Neural progenitor cell (in vitro differentiated cells): ENCODE measurements at regions not wholly inside any gene's neighbourhood (a gene's known extent, or its start where the extent isn't known, plus 50 kb on each side); places are given as distances from the start of the nearest gene placed in this dataset.
A peak's percentile ranks its signal among the peaks of the same experiment; 100 is the strongest.

ENCODE experiments used
- DNase-seq: peaks from one replicate; pipeline ENCODE4 v3.0.0-alpha.2; 2016; ENCODE audit warnings: low spot score
- H2AFZ ChIP-seq: fragments of 200-600 bp; sonication (generic); replicated peaks from 2 replicates; pipeline ENCODE4 v1.6.1; 2016; ENCODE audit warnings: antibody characterized with exemption
- H3F3A ChIP-seq: fragments of 200-600 bp; sonication (generic); 2 replicates; pipeline ENCODE4 v1.6.1; 2016; ENCODE audit warnings: antibody characterized with exemption, low read depth
- H3K27ac ChIP-seq: fragments of 200-600 bp; sonication (generic); 2 replicates; pipeline ENCODE4 v1.5.1; 2016; ENCODE audit warnings: mild to moderate bottlenecking
- H3K27me3 ChIP-seq: fragments of 200-600 bp; sonication (generic); 2 replicates; pipeline ENCODE4 v1.6.1; 2016; ENCODE audit warnings: mild to moderate bottlenecking, moderate library complexity
- H3K36me3 ChIP-seq: fragments of 200-600 bp; sonication (generic); 2 replicates; pipeline ENCODE4 v1.5.1; 2016
- H3K4me1 ChIP-seq: fragments of 200-600 bp; sonication (generic); 2 replicates; pipeline ENCODE4 v1.6.1; 2016; ENCODE audit warnings: mixed run types
- H3K4me2 ChIP-seq: fragments of 200-600 bp; sonication (generic); 2 replicates; pipeline ENCODE4 v1.6.1; 2016
- H3K4me3 ChIP-seq: fragments of 200-600 bp; sonication (generic); 2 replicates; pipeline ENCODE4 v1.5.1; 2016
- H3K79me2 ChIP-seq: fragments of 200-600 bp; sonication (generic); 2 replicates; pipeline ENCODE4 v1.6.1; 2016; ENCODE audit warnings: low read depth
- H3K9ac ChIP-seq: fragments of 200-600 bp; sonication (generic); 2 replicates; pipeline ENCODE4 v1.6.1; 2016
- H3K9me3 ChIP-seq: fragments of 200-600 bp; sonication (generic); 2 replicates; pipeline ENCODE4 v1.5.1; 2016; ENCODE audit warnings: low read depth
- H4K20me1 ChIP-seq: fragments of 200-600 bp; sonication (generic); 2 replicates; pipeline ENCODE4 v1.6.1; 2016; ENCODE audit warnings: low read depth
- H3K27ac Mint-ChIP-seq: 3 replicates; pipeline ENCODE4 v1.8.0; 2021; ENCODE audit warnings: mixed read lengths
- H3K27me3 Mint-ChIP-seq: 2 replicates; pipeline ENCODE4 v1.8.0; 2022; ENCODE audit warnings: low read depth, mild to moderate bottlenecking, inconsistent platforms, moderate library complexity, mixed read lengths; ENCODE audit not compliant: insufficient read depth
- H3K36me3 Mint-ChIP-seq: 3 replicates; pipeline ENCODE4 v1.8.0; 2021; ENCODE audit warnings: mixed read lengths
- H3K4me1 Mint-ChIP-seq: 3 replicates; pipeline ENCODE4 v1.8.0; 2021; ENCODE audit warnings: mixed read lengths
- H3K4me3 Mint-ChIP-seq: 3 replicates; pipeline ENCODE4 v1.8.0; 2021; ENCODE audit warnings: mild to moderate bottlenecking, moderate library complexity, mixed read lengths
- H3K9me3 Mint-ChIP-seq: 3 replicates; pipeline ENCODE4 v1.8.0; 2020; ENCODE audit warnings: mixed read lengths
- EZH2 ChIP-seq: fragments of 200-600 bp; sonication (generic); IDR thresholded peaks from 2 replicates; pipeline ENCODE4 v1.6.1; 2017; ENCODE audit warnings: antibody characterized with exemption, mild to moderate bottlenecking, moderate library complexity
- EZH2phosphoT487 ChIP-seq: fragments of 200-600 bp; sonication (generic); IDR thresholded peaks from 2 replicates; pipeline ENCODE4 v1.6.1; 2017; ENCODE audit warnings: antibody characterized with exemption
- TF ChIP-seq, protein P1 (sequence below): fragments of 200-600 bp; sonication (generic); IDR thresholded peaks from 2 replicates; pipeline ENCODE4 v1.5.1; 2017; ENCODE audit warnings: antibody characterized with exemption, mild to moderate bottlenecking

DNA sequence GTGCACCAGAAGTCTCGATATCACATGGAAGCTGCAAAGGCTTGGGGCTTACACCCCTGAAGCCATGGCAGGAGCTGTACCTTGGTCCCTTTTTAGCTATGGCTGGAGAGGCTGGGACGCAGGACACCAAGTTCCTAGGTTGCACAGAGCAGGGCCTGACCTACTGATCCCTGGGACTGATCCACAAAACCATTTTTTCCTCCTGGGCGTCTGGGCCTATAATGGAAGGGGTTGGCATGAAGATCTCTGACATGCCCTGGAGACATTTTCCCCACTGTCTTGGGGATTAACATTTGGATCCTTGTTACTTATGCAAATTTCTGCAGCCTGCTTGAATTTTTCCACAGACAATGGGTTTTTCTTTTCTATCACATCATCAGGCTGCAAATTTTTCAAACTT is 286.7 kb upstream of the PTPRD start:
- no peak overlapping the region for H3K27ac Mint-ChIP-seq
- H3K79me2 ChIP-seq = no peaks in the 10 kb centered on the region
- H3K9ac ChIP-seq = no peak overlapping the region
- H3K36me3 Mint-ChIP-seq = no peaks in the 10 kb centered on the region
- H3K9me3 Mint-ChIP-seq = peaks cover 11% of the 10 kb centered on the region
- H3F3A ChIP-seq = no peaks in the 10 kb centered on the region
- H4K20me1 ChIP-seq = no peaks in the 10 kb centered on the region
- no peaks in the 10 kb centered on the region for H3K9me3 ChIP-seq
- H3K4me1 ChIP-seq = no peaks in the 10 kb centered on the region
- no peak overlapping the region for H3K4me3 Mint-ChIP-seq
- H3K27me3 ChIP-seq = no peaks in the 10 kb centered on the region
- no peak overlapping the region for H3K27ac ChIP-seq
- no peak overlapping the region for H3K4me3 ChIP-seq
- no peak overlapping the region for H2AFZ ChIP-seq
- H3K4me1 Mint-ChIP-seq = no peaks in the 10 kb centered on the region
- no peak for TF ChIP-seq EZH2
- no peak for TF ChIP-seq EZH2phosphoT487
- TF ChIP-seq, protein P1, sequence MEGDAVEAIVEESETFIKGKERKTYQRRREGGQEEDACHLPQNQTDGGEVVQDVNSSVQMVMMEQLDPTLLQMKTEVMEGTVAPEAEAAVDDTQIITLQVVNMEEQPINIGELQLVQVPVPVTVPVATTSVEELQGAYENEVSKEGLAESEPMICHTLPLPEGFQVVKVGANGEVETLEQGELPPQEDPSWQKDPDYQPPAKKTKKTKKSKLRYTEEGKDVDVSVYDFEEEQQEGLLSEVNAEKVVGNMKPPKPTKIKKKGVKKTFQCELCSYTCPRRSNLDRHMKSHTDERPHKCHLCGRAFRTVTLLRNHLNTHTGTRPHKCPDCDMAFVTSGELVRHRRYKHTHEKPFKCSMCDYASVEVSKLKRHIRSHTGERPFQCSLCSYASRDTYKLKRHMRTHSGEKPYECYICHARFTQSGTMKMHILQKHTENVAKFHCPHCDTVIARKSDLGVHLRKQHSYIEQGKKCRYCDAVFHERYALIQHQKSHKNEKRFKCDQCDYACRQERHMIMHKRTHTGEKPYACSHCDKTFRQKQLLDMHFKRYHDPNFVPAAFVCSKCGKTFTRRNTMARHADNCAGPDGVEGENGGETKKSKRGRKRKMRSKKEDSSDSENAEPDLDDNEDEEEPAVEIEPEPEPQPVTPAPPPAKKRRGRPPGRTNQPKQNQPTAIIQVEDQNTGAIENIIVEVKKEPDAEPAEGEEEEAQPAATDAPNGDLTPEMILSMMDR = no peak
- H3K27me3 Mint-ChIP-seq = no peaks in the 10 kb centered on the region
- no peak overlapping the region for H3K4me2 ChIP-seq
- no peaks in the 10 kb centered on the region for H3K36me3 ChIP-seq
- no peak for DNase-seq

DNA sequence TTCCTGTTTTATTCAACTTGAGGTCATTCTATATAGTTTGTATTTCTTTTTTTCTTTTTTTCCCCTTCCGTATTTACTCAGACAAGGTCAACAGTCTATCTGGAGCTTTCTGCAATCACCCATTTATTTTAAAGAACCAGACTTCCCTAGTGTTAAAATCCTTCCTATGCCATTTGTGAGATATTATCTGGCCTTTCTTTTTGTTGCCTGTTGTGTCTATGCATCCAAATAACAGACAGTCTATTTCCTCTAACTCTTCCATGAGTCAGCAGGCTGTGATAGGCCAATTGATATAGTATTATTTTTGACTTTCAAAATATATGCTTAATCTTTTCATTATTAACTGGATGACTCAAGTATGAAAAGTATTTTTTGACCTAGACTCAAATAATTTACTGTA is 291.2 kb upstream of the PTPRD start:
- TF ChIP-seq EZH2phosphoT487 = no peak
- TF ChIP-seq, protein P1 = no peak
- TF ChIP-seq EZH2 = no peak
- H3K79me2 ChIP-seq = no peaks in the 10 kb centered on the region
- no peaks in the 10 kb centered on the region for H3K9me3 ChIP-seq
- no peak for DNase-seq
- Mint-ChIP-seq H3K4me3 (no peak overlapping the region), H3K27me3 (no peaks in the 10 kb centered on the region), H3K4me1 (no peaks in the 10 kb centered on the region), H3K9me3 (peaks cover 12% of the 10 kb centered on the region), H3K36me3 (no peaks in the 10 kb centered on the region), H3K27ac (no peak overlapping the region)
- no peaks in the 10 kb centered on the region for H4K20me1 ChIP-seq
- H3K27ac ChIP-seq = no peak overlapping the region
- no peak overlapping the region for H3K4me2 ChIP-seq
- no peaks in the 10 kb centered on the region for H3K4me1 ChIP-seq
- no peaks in the 10 kb centered on the region for H3K36me3 ChIP-seq
- no peak overlapping the region for H2AFZ ChIP-seq
- no peaks in the 10 kb centered on the region for H3F3A ChIP-seq
- H3K4me3 ChIP-seq = no peak overlapping the region
- no peak overlapping the region for H3K9ac ChIP-seq
- no peaks in the 10 kb centered on the region for H3K27me3 ChIP-seq

DNA sequence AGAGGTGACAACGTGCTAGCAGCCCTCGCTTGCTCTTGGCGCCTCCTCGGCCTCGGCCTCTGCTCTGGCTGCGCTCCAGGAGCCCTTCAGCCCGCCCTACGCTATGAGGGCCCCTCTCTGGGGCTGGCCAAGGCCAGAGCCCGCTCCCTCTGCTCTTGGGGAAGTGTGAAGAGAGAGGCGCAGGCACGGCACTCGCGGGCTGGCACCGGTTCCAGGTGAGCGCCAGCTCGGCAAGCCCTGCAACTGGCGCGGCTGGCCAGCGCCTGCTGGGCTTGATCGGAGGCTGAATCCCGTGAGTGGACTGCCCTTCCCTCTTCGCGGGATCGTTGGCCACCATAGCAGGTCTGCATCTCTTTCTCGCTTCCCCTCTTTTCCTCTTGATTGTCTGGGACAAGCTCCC is 298.0 kb upstream of the PTPRD start:
- no peak overlapping the region for H3K27ac ChIP-seq
- H4K20me1 ChIP-seq = no peaks in the 10 kb centered on the region
- Mint-ChIP-seq H3K27ac (peak overlapping the region; percentile 87), H3K27me3 (peaks cover 2% of the 10 kb centered on the region), H3K4me1 (no peaks in the 10 kb centered on the region), H3K36me3 (no peaks in the 10 kb centered on the region), H3K4me3 (no peak overlapping the region), H3K9me3 (peaks cover 5% of the 10 kb centered on the region)
- no peaks in the 10 kb centered on the region for H3F3A ChIP-seq
- H3K4me3 ChIP-seq = no peak overlapping the region
- H3K27me3 ChIP-seq = no peaks in the 10 kb centered on the region
- no peak for TF ChIP-seq EZH2
- no peak for TF ChIP-seq EZH2phosphoT487
- TF ChIP-seq, protein P1 = no peak
- H3K9ac ChIP-seq = no peak overlapping the region
- H2AFZ ChIP-seq = no peak overlapping the region
- no peaks in the 10 kb centered on the region for H3K79me2 ChIP-seq
- H3K4me1 ChIP-seq = peaks cover 7% of the 10 kb centered on the region
- no peak for DNase-seq
- H3K9me3 ChIP-seq = no peaks in the 10 kb centered on the region
- H3K36me3 ChIP-seq = no peaks in the 10 kb centered on the region
- no peak overlapping the region for H3K4me2 ChIP-seq

DNA sequence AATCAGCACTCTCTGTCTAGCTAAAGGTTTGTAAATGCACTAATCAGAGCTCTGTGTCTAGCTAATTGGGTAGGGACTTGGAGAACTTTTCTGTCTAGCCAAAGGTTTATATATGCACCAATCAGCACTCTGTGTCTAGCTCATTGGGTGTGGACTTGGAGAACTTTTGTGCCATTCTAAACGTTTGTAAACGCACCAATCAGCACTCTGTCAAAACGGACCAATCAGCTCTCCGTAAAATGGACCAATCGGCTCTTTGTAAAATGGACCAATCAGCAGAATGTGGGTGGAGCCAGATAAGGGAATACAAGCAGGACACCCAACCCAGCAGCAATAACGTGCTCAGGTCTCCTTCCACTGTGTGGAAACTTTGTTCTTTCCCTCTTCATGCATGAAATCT is 298.6 kb upstream of the PTPRD start:
- peaks cover 5% of the 10 kb centered on the region for H3K9me3 Mint-ChIP-seq
- Histone ChIP-seq H3F3A (no peaks in the 10 kb centered on the region), H4K20me1 (no peaks in the 10 kb centered on the region), H3K4me3 (no peak overlapping the region), H3K4me2 (no peak overlapping the region), H3K27ac (no peak overlapping the region), H3K4me1 (peaks cover 9% of the 10 kb centered on the region), H2AFZ (no peak overlapping the region), H3K27me3 (no peaks in the 10 kb centered on the region), H3K79me2 (no peaks in the 10 kb centered on the region), H3K9ac (no peak overlapping the region), H3K36me3 (no peaks in the 10 kb centered on the region), H3K9me3 (no peaks in the 10 kb centered on the region)
- H3K27me3 Mint-ChIP-seq = peaks cover 2% of the 10 kb centered on the region
- H3K4me1 Mint-ChIP-seq = no peaks in the 10 kb centered on the region
- no peak overlapping the region for H3K27ac Mint-ChIP-seq
- H3K36me3 Mint-ChIP-seq = no peaks in the 10 kb centered on the region
- no peak for DNase-seq
- TF ChIP-seq EZH2phosphoT487 (no peak), EZH2 (no peak)
- TF ChIP-seq, protein P1 = no peak
- no peak overlapping the region for H3K4me3 Mint-ChIP-seq
